ENCODE measurements at regions not wholly inside any gene's neighbourhood (a gene's known extent, or its start where the extent isn't known, plus 50 kb on each side); places are given as distances from the start of the nearest gene placed in this dataset.

GRCh38 chr6:147758303-147758702 lies 249.8 kb downstream of the SAMD5 start:
- DNase-seq (ENCODE audit: low spot score): no peak

- DNase-seq (ENCODE audit: low spot score): no peak
These were observed 250.6 kb downstream of the SAMD5 start for GRCh38 chr6:147759093-147759492.

- no peak for DNase-seq (ENCODE audit: low spot score)
These were observed 251.0 kb downstream of the SAMD5 start for GRCh38 chr6:147759536-147759935.

GRCh38 chr6:147765541-147765940 lies 257.1 kb downstream of the SAMD5 start:
- DNase-seq (ENCODE audit: low spot score): no peak

GRCh38 chr6:147768969-147769368 lies 260.5 kb downstream of the SAMD5 start:
- DNase-seq (ENCODE audit: low spot score): no peak

- no peak for DNase-seq (ENCODE audit: low spot score)
These were observed 261.1 kb downstream of the SAMD5 start for GRCh38 chr6:147769496-147770087.

GRCh38 chr6:147770221-147770620 lies 261.7 kb downstream of the SAMD5 start:
- DNase-seq (ENCODE audit: low spot score): no peak

- no peak for DNase-seq (ENCODE audit: low spot score)
These were observed 264.2 kb downstream of the SAMD5 start for GRCh38 chr6:147772724-147773123.

- DNase-seq (ENCODE audit: low spot score): no peak
These were observed 266.4 kb downstream of the SAMD5 start for GRCh38 chr6:147774856-147775255.

GRCh38 chr6:147776631-147777213 lies 268.2 kb downstream of the SAMD5 start:
- no peak for DNase-seq (ENCODE audit: low spot score)

GRCh38 chr6:147779624-147780023 lies 271.1 kb downstream of the SAMD5 start:
- no peak for DNase-seq (ENCODE audit: low spot score)

- no peak for DNase-seq (ENCODE audit: low spot score)
These were observed 273.8 kb downstream of the SAMD5 start for GRCh38 chr6:147782302-147782701.

GRCh38 chr6:147784371-147784770 lies 275.9 kb downstream of the SAMD5 start:
- DNase-seq (ENCODE audit: low spot score): no peak

- DNase-seq (ENCODE audit: low spot score): no peak
These were observed 278.9 kb downstream of the SAMD5 start for GRCh38 chr6:147787417-147787816.

- no peak for DNase-seq (ENCODE audit: low spot score)
These were observed 281.0 kb downstream of the SAMD5 start for GRCh38 chr6:147789430-147789947.

- DNase-seq (ENCODE audit: low spot score): no peak
These were observed 285.6 kb downstream of the SAMD5 start for GRCh38 chr6:147793871-147794643.

GRCh38 chr6:147802459-147802858 lies 294.0 kb downstream of the SAMD5 start:
- DNase-seq (ENCODE audit: low spot score): no peak

- DNase-seq (ENCODE audit: low spot score): no peak
These were observed 296.7 kb downstream of the SAMD5 start for GRCh38 chr6:147805155-147805554.

- no peak for DNase-seq (ENCODE audit: low spot score)
These were observed 298.2 kb downstream of the SAMD5 start for GRCh38 chr6:147806697-147807096.

- no peak for DNase-seq (ENCODE audit: low spot score)
These were observed 300.1 kb downstream of the SAMD5 start for GRCh38 chr6:147808640-147809039.

- DNase-seq (ENCODE audit: low spot score): no peak
These were observed 303.6 kb downstream of the SAMD5 start for GRCh38 chr6:147811913-147812629.

- DNase-seq (ENCODE audit: low spot score): no peak
These were observed 308.7 kb downstream of the SAMD5 start for GRCh38 chr6:147817042-147817689.
